CD4-positive, CD25-positive, alpha-beta regulatory T cell (primary cell): ENCODE measurements at regions not wholly inside any gene's neighbourhood (a gene's known extent, or its start where the extent isn't known, plus 50 kb on each side); places are given as distances from the start of the nearest gene placed in this dataset.
"Not testable (repeated sequence)": the region's sequence is repeated elsewhere in the genome, so short reads cannot be mapped to it uniquely, and the experiment has no call there.

Experiments
- ATAC-seq, 2 donors: fragments of 150-1000 bp; cut with Tn5 transposase; one replicate each; pipeline ENCODE4 v1.10.0; 2021; ENCODE audit warnings: low read depth in 2 of 2, moderate number of reproducible peaks in 2 of 2, moderate library complexity in 1 of 2
- DNase-seq, 3 donors: peaks; one replicate each; pipeline versions ENCODE4 v3.0.0 to v3.0.0-alpha.2; 2012 to 2022; ENCODE audit warnings: mixed read lengths in 1 of 3
- H3K27ac ChIP-seq: one replicate; pipeline ENCODE4 v1.7.0; 2013; ENCODE audit warnings: mild to moderate bottlenecking, low read length; ENCODE audit not compliant: insufficient read depth, poor library complexity, severe bottlenecking
- H3K27me3 ChIP-seq: one replicate; pipeline ENCODE4 v1.7.0; 2013; ENCODE audit warnings: low read length; ENCODE audit not compliant: control insufficient read depth, insufficient read depth
- H3K36me3 ChIP-seq: one replicate; pipeline ENCODE4 v1.7.0; 2013; ENCODE audit warnings: mild to moderate bottlenecking, low read length, moderate library complexity; ENCODE audit not compliant: control insufficient read depth, insufficient read depth
- H3K4me1 ChIP-seq: 2 replicates; pipeline ENCODE4 v1.7.0; 2013; ENCODE audit warnings: mild to moderate bottlenecking, low read length; ENCODE audit not compliant: insufficient read depth, control insufficient read depth, poor library complexity, severe bottlenecking
- H3K4me3 ChIP-seq: one replicate; pipeline ENCODE4 v1.7.0; 2013; ENCODE audit warnings: low read depth, mild to moderate bottlenecking, low read length, moderate library complexity
- H3K9me3 ChIP-seq, 2 experiments: 1 replicate in 1 of 2; 2 replicates in 1 of 2; pipeline ENCODE4 v1.7.0; 2013; ENCODE audit warnings: low read length in 2 of 2, mild to moderate bottlenecking in 1 of 2, moderate library complexity in 1 of 2; ENCODE audit not compliant: control insufficient read depth in 2 of 2
- H3K27ac Mint-ChIP-seq, 3 donors: one replicate each; pipeline ENCODE4 v1.8.0; 2020 to 2022; ENCODE audit warnings: mild to moderate bottlenecking in 3 of 3, mixed read lengths in 3 of 3, moderate library complexity in 2 of 3
- H3K27me3 Mint-ChIP-seq: one replicate; pipeline ENCODE4 v1.8.0; 2022; ENCODE audit warnings: mild to moderate bottlenecking, mixed read lengths
- H3K36me3 Mint-ChIP-seq: one replicate; pipeline ENCODE4 v1.8.0; 2020; ENCODE audit warnings: mixed read lengths
- H3K4me1 Mint-ChIP-seq, 4 donors: one replicate each; pipeline ENCODE4 v1.8.0; 2020 to 2022; ENCODE audit warnings: mixed read lengths in 4 of 4, mild to moderate bottlenecking in 1 of 4
- H3K4me3 Mint-ChIP-seq, 4 donors: one replicate each; pipeline ENCODE4 v1.8.0; 2020 to 2022; ENCODE audit warnings: mild to moderate bottlenecking in 4 of 4, mixed read lengths in 4 of 4, moderate library complexity in 3 of 4
- H3K9me3 Mint-ChIP-seq, 7 donors: one replicate each; pipeline ENCODE4 v1.8.0; 2020 to 2022; ENCODE audit warnings: mixed read lengths in 7 of 7, mild to moderate bottlenecking in 3 of 7, moderate library complexity in 2 of 7

- no peaks in the 10 kb centered on the region for H3K27me3 ChIP-seq
- Mint-ChIP-seq H3K36me3 (no peaks in the 10 kb centered on the region), H3K9me3 (peaks cover 0 to 2% (median 0%) of the 10 kb centered on the region in 7 donors), H3K27ac (no peak overlapping the region), H3K27me3 (no peaks in the 10 kb centered on the region), H3K4me1 (no peaks in the 10 kb centered on the region), H3K4me3 (no peak overlapping the region)
- no peak overlapping the region for H3K27ac ChIP-seq
- H3K9me3 ChIP-seq = no peaks in the 10 kb centered on the region
- ATAC-seq = no peak
- H3K4me3 ChIP-seq = no peak overlapping the region
- H3K4me1 ChIP-seq = no peaks in the 10 kb centered on the region
- no peak for DNase-seq
- no peaks in the 10 kb centered on the region for H3K36me3 ChIP-seq
These were observed 364.2 kb downstream of the NYAP2 start for GRCh38 chr2:225763711-225764110.

GRCh38 chr2:225761396-225761795, 361.9 kb downstream of the NYAP2 start:
- ATAC-seq (no peak), DNase-seq (no peak)
- H3K4me3 ChIP-seq = no peak overlapping the region
- no peaks in the 10 kb centered on the region for H3K36me3 Mint-ChIP-seq
- no peaks in the 10 kb centered on the region for H3K27me3 ChIP-seq
- H3K36me3 ChIP-seq = no peaks in the 10 kb centered on the region
- peaks cover 0 to 2% (median 0%) of the 10 kb centered on the region in 7 donors for H3K9me3 Mint-ChIP-seq
- no peaks in the 10 kb centered on the region for H3K9me3 ChIP-seq
- H3K4me1 Mint-ChIP-seq = no peaks in the 10 kb centered on the region
- H3K27ac ChIP-seq = no peak overlapping the region
- H3K27ac Mint-ChIP-seq = no peak overlapping the region
- H3K27me3 Mint-ChIP-seq = no peaks in the 10 kb centered on the region
- H3K4me1 ChIP-seq = no peaks in the 10 kb centered on the region
- H3K4me3 Mint-ChIP-seq = no peak overlapping the region

GRCh38 chr2:225757248-225757647, 357.7 kb downstream of the NYAP2 start:
- Histone ChIP-seq H3K4me1 (no peaks in the 10 kb centered on the region), H3K4me3 (no peak overlapping the region), H3K9me3 (no peaks in the 10 kb centered on the region), H3K27me3 (no peaks in the 10 kb centered on the region), H3K36me3 (no peaks in the 10 kb centered on the region), H3K27ac (no peak overlapping the region)
- no peaks in the 10 kb centered on the region for H3K27me3 Mint-ChIP-seq
- no peak for ATAC-seq
- H3K36me3 Mint-ChIP-seq = no peaks in the 10 kb centered on the region
- no peak for DNase-seq
- no peaks in the 10 kb centered on the region for H3K4me1 Mint-ChIP-seq
- no peak overlapping the region for H3K4me3 Mint-ChIP-seq
- H3K27ac Mint-ChIP-seq = no peak overlapping the region
- no peaks in the 10 kb centered on the region for H3K9me3 Mint-ChIP-seq

GRCh38 chr2:225756198-225756597, 356.7 kb downstream of the NYAP2 start:
- Mint-ChIP-seq H3K27ac (no peak overlapping the region), H3K4me3 (no peak overlapping the region), H3K4me1 (no peaks in the 10 kb centered on the region), H3K36me3 (no peaks in the 10 kb centered on the region), H3K9me3 (no peaks in the 10 kb centered on the region), H3K27me3 (no peaks in the 10 kb centered on the region)
- Histone ChIP-seq H3K9me3 (no peaks in the 10 kb centered on the region), H3K4me1 (no peaks in the 10 kb centered on the region), H3K36me3 (no peaks in the 10 kb centered on the region), H3K27me3 (no peaks in the 10 kb centered on the region), H3K27ac (no peak overlapping the region), H3K4me3 (no peak overlapping the region)
- DNase-seq = no peak
- ATAC-seq = no peak

- H3K36me3 Mint-ChIP-seq = no peaks in the 10 kb centered on the region
- no peak overlapping the region for H3K4me3 ChIP-seq
- DNase-seq (no peak), ATAC-seq (no peak)
- H3K4me1 ChIP-seq = no peaks in the 10 kb centered on the region
- H3K27ac Mint-ChIP-seq = no peak overlapping the region
- no peak overlapping the region for H3K4me3 Mint-ChIP-seq
- no peaks in the 10 kb centered on the region for H3K36me3 ChIP-seq
- no peaks in the 10 kb centered on the region for H3K27me3 ChIP-seq
- no peaks in the 10 kb centered on the region for H3K4me1 Mint-ChIP-seq
- H3K27ac ChIP-seq = no peak overlapping the region
- no peaks in the 10 kb centered on the region for H3K9me3 ChIP-seq
- H3K27me3 Mint-ChIP-seq = no peaks in the 10 kb centered on the region
- peaks cover 0 to 1% (median 0%) of the 10 kb centered on the region in 7 donors for H3K9me3 Mint-ChIP-seq
These were observed 349.1 kb downstream of the NYAP2 start for GRCh38 chr2:225748609-225749008.

GRCh38 chr2:225743996-225744395, 344.5 kb downstream of the NYAP2 start:
- not testable (repeated sequence) for H3K27ac ChIP-seq, H3K4me3 ChIP-seq, DNase-seq, H3K27ac Mint-ChIP-seq, H3K4me1 ChIP-seq, H3K36me3 Mint-ChIP-seq, H3K27me3 ChIP-seq, H3K9me3 Mint-ChIP-seq, H3K4me1 Mint-ChIP-seq, H3K9me3 ChIP-seq, H3K36me3 ChIP-seq, H3K27me3 Mint-ChIP-seq, ATAC-seq, H3K4me3 Mint-ChIP-seq

- H3K4me1 ChIP-seq = no peaks in the 10 kb centered on the region
- Mint-ChIP-seq H3K9me3 (peaks cover 0 to 4% (median 0%) of the 10 kb centered on the region in 7 donors), H3K27me3 (no peaks in the 10 kb centered on the region), H3K27ac (no peak overlapping the region), H3K4me3 (no peak overlapping the region), H3K36me3 (no peaks in the 10 kb centered on the region), H3K4me1 (no peaks in the 10 kb centered on the region)
- no peak overlapping the region for H3K4me3 ChIP-seq
- H3K27me3 ChIP-seq = no peaks in the 10 kb centered on the region
- DNase-seq (no peak), ATAC-seq (no peak)
- no peak overlapping the region for H3K27ac ChIP-seq
- H3K9me3 ChIP-seq = no peaks in the 10 kb centered on the region
- H3K36me3 ChIP-seq = no peaks in the 10 kb centered on the region
These were observed 343.0 kb downstream of the NYAP2 start for GRCh38 chr2:225742487-225742886.

GRCh38 chr2:225740086-225740485, 340.6 kb downstream of the NYAP2 start:
- Histone ChIP-seq H3K27ac (no peak overlapping the region), H3K4me1 (no peaks in the 10 kb centered on the region), H3K27me3 (no peaks in the 10 kb centered on the region), H3K9me3 (no peaks in the 10 kb centered on the region), H3K36me3 (no peaks in the 10 kb centered on the region), H3K4me3 (no peak overlapping the region)
- no peak overlapping the region for H3K4me3 Mint-ChIP-seq
- no peak overlapping the region for H3K27ac Mint-ChIP-seq
- no peaks in the 10 kb centered on the region for H3K4me1 Mint-ChIP-seq
- H3K9me3 Mint-ChIP-seq = peaks cover 0 to 4% (median 0%) of the 10 kb centered on the region in 7 donors
- ATAC-seq = no peak
- no peaks in the 10 kb centered on the region for H3K27me3 Mint-ChIP-seq
- DNase-seq = no peak
- H3K36me3 Mint-ChIP-seq = no peaks in the 10 kb centered on the region
